Esophagus squamous epithelium (tissue), 5 donors: ENCODE measurements at regions not wholly inside any gene's neighbourhood (a gene's known extent, or its start where the extent isn't known, plus 50 kb on each side); places are given as distances from the start of the nearest gene placed in this dataset.

Experiments
- DNase-seq: peaks from one replicate; lab custom pipeline; 2025; lab: John Stamatoyannopoulos, UW
- H3K27ac ChIP-seq, 4 donors: fragments of 200-600 bp; sonication (generic); one replicate each; pipeline ENCODE4 v1.5.1; 2016 to 2019; ENCODE audit warnings: mild to moderate bottlenecking in 1 of 4
- H3K27me3 ChIP-seq, 4 donors: fragments of 200-600 bp; sonication (generic); 1 replicate in 3 of 4; 2 replicates in 1 of 4; pipeline versions ENCODE4 v1.5.1 to v1.6.0; 2017 to 2021; ENCODE audit warnings: antibody characterized with exemption in 1 of 4
- H3K36me3 ChIP-seq, 3 donors: fragments of 200-600 bp; sonication (generic); one replicate each; pipeline ENCODE4 v1.5.1; 2016 to 2019
- H3K4me1 ChIP-seq, 3 donors: fragments of 200-600 bp; sonication (generic); one replicate each; pipeline ENCODE4 v1.5.1; 2017 to 2019
- H3K4me3 ChIP-seq, 4 donors: fragments of 200-600 bp; sonication (generic); 1 replicate in 3 of 4; 2 replicates in 1 of 4; pipeline ENCODE4 v1.5.1; 2016 to 2019; ENCODE audit warnings: mild to moderate bottlenecking in 2 of 4, moderate library complexity in 1 of 4
- H3K9me3 ChIP-seq, 3 donors: fragments of 200-600 bp; sonication (generic); one replicate each; pipeline ENCODE4 v1.5.1; 2016 to 2019
- CTCF ChIP-seq, 6 experiments: fragments of 450-650 bp in 4 of 6; fragments of 200-600 bp in 2 of 6; sonication (generic) in 2 of 6; IDR thresholded peaks; one replicate each; pipeline ENCODE4 v1.5.1; 2016 to 2019; ENCODE audit warnings: antibody characterized with exemption in 6 of 6, mild to moderate bottlenecking in 4 of 6, moderate library complexity in 4 of 6
- POLR2A ChIP-seq, 4 donors: fragments of 450-650 bp; IDR thresholded peaks; one replicate each; pipeline ENCODE4 v1.6.1; 2017; ENCODE audit warnings: antibody characterized with exemption in 4 of 4, mild to moderate bottlenecking in 4 of 4, moderate library complexity in 3 of 4
- WGBS, 2 donors: methylation state at CpG; one replicate each; pipeline ENCODE4 v1.1.5; 2018; 5-methylcytosine and 5-hydroxymethylcytosine counted together
- intact Hi-C: fragments of 100-400 bp; cut with DNase I; formaldehyde crosslinking; loops from one replicate; pipeline ENCODE4 v1.15.0; 2022
- donor health status: DM: yes; HTN: yes; CAD: no.

DNA sequence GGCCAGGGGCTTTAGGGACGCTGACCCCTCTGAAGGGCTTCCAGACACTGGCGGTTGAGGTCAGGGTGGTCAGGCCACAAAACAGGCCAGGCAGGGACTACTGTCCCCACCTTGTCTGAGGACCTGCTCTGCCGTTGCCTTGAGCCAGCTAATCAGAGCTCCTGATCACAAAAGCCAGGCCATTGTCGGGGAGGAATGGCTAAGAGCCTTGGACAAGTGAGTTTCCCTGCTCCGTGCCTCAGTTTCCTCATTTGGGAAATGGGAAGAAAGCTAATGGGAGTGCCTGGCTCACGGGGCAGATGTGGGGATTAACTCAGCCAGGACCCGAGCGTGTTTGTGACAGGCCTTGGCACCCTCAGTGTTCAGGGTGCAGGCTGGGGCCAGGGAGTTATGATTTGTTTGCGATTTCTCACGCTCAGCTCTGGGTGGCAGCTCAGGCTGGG, 246.5 kb upstream of the CIBAR2 start:
- no peaks in the 10 kb centered on the region for H3K36me3 ChIP-seq
- H3K27me3 ChIP-seq = no peaks in the 10 kb centered on the region
- 60 to 70% methylated on average over 2 to 3 of the region's 10 CpGs for WGBS, 2 donors
- no peak overlapping the region for H3K4me3 ChIP-seq
- peaks cover 18 to 63% (median 26%) of the 10 kb centered on the region in 3 donors for H3K4me1 ChIP-seq
- intact Hi-C loops = no loop called here
- no peak for DNase-seq
- no peaks in the 10 kb centered on the region for H3K9me3 ChIP-seq
- H3K27ac ChIP-seq = no peak overlapping the region
- TF ChIP-seq CTCF (IDR thresholded peaks at IDR 0.05) = no peak
- TF ChIP-seq POLR2A (IDR thresholded peaks at IDR 0.05) = no peak

DNA sequence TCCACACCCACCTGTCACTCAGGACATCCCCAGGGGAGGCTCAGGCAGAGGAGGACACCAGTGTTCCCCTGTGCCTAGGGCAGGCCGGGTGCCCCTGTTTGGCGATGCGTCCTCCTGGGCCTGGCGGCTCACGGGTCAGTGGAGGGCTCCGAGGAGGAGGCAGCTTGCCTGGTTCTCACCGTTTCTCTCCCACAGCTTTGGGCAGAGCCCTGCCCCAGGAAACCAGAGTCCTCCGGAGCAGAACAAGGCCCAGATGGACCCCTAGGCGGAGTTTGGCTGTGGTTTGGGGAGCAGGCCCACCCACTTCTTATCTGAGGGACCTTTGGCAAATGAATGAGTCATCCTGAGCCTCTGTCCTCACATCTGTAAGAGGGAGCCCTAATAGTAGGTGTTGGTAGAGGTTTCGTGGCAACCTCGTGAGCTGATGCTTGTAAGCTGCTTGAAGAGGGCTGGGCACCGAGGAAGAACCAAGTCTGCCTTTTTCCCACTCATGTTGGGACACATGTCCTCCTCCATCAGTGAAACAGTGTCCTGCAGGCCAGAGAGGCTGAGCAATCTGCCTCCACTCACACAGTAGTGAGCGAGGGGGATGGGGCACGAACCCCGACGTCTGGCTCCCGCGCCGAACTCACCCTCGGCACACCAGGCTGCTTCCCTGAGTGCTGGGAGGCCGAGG, 247.0 kb upstream of the CIBAR2 start:
- intact Hi-C loops = no loop called here
- H3K27ac ChIP-seq = no peak overlapping the region
- H3K9me3 ChIP-seq = no peaks in the 10 kb centered on the region
- WGBS, 2 donors = 57% methylated on average over 8 of the region's 21 CpGs; no CpG with 5 or more reads in 1 of the 2 donors
- no peak for TF ChIP-seq CTCF (IDR thresholded peaks at IDR 0.05)
- no peak for TF ChIP-seq POLR2A (IDR thresholded peaks at IDR 0.05)
- H3K4me1 ChIP-seq = peaks cover 17 to 63% (median 27%) of the 10 kb centered on the region in 3 donors
- H3K36me3 ChIP-seq = no peaks in the 10 kb centered on the region
- no peak for DNase-seq
- no peak overlapping the region for H3K4me3 ChIP-seq
- H3K27me3 ChIP-seq = no peaks in the 10 kb centered on the region

- Histone ChIP-seq H3K9me3 (no peaks in the 10 kb centered on the region), H3K27me3 (no peaks in the 10 kb centered on the region), H3K4me1 (peaks cover 18 to 63% (median 30%) of the 10 kb centered on the region in 3 donors), H3K36me3 (no peaks in the 10 kb centered on the region), H3K4me3 (no peak overlapping the region), H3K27ac (no peak overlapping the region)
- 34 to 57% methylated on average over 11 to 15 of the region's 38 CpGs for WGBS, 2 donors
- intact Hi-C loops = no loop called here
- TF ChIP-seq POLR2A (IDR thresholded peaks at IDR 0.05) (no peak), CTCF (IDR thresholded peaks at IDR 0.05) (no peak)
- DNase-seq = no peak
Observed at GRCh38 chr16:85360323-85361277, 248.3 kb upstream of the CIBAR2 start.

- Histone ChIP-seq H3K27ac (no peak overlapping the region), H3K4me3 (no peak overlapping the region), H3K27me3 (no peaks in the 10 kb centered on the region), H3K36me3 (no peaks in the 10 kb centered on the region), H3K4me1 (peaks cover 23 to 73% (median 38%) of the 10 kb centered on the region in 3 donors), H3K9me3 (no peaks in the 10 kb centered on the region)
- no peak for DNase-seq
- WGBS, 2 donors = 53 to 76% methylated on average over 4 to 5 of the region's 23 CpGs
- no peak for TF ChIP-seq POLR2A (IDR thresholded peaks at IDR 0.05)
- TF ChIP-seq CTCF (IDR thresholded peaks at IDR 0.05) = no peak
- intact Hi-C loops = no loop called here
Observed at GRCh38 chr16:85361441-85362118, 249.3 kb upstream of the CIBAR2 start.
